Liver (tissue), 8 donors: ENCODE measurements at regions not wholly inside any gene's neighbourhood (a gene's known extent, or its start where the extent isn't known, plus 50 kb on each side); places are given as distances from the start of the nearest gene placed in this dataset.

Experiments
- DNase-seq: peaks from one replicate; pipeline ENCODE4 v3.0.0-alpha.2; 2017; ENCODE audit warnings: low spot score
- H3K27ac ChIP-seq, 2 donors: one replicate each; pipeline ENCODE4 v1.7.0; 2013; ENCODE audit warnings: inconsistent platforms in 2 of 2, low read length in 2 of 2, control low read depth in 1 of 2, low read depth in 1 of 2, mild to moderate bottlenecking in 1 of 2
- H3K27me3 ChIP-seq, 4 donors: one replicate each; pipeline versions ENCODE4 v1.6.1 to v1.7.0; 2013; ENCODE audit warnings: low read length in 3 of 4, inconsistent platforms in 1 of 4, mild to moderate bottlenecking in 1 of 4, moderate library complexity in 1 of 4; ENCODE audit not compliant: control insufficient read depth in 4 of 4, insufficient read depth in 4 of 4
- H3K36me3 ChIP-seq, 4 donors: one replicate each; pipeline versions ENCODE4 v1.6.1 to v1.7.0; 2013; ENCODE audit warnings: low read length in 3 of 4, mild to moderate bottlenecking in 3 of 4, low read depth in 1 of 4, moderate library complexity in 1 of 4; ENCODE audit not compliant: control insufficient read depth in 4 of 4, insufficient read depth in 3 of 4
- H3K4me1 ChIP-seq, 4 donors: one replicate each; pipeline versions ENCODE4 v1.6.1 to v1.7.0; 2013; ENCODE audit warnings: low read length in 3 of 4, mild to moderate bottlenecking in 3 of 4, moderate library complexity in 1 of 4; ENCODE audit not compliant: control insufficient read depth in 4 of 4, insufficient read depth in 4 of 4
- H3K4me3 ChIP-seq, 3 donors: one replicate each; pipeline versions ENCODE4 v1.6.1 to v1.7.0; 2013; ENCODE audit warnings: low read length in 3 of 3, control low read depth in 1 of 3, low read depth in 1 of 3, mild to moderate bottlenecking in 1 of 3
- H3K9ac ChIP-seq, 2 donors: one replicate each; pipeline ENCODE4 v1.7.0; 2013; ENCODE audit warnings: low read length in 2 of 2, mild to moderate bottlenecking in 2 of 2, moderate library complexity in 2 of 2, control low read depth in 1 of 2, low read depth in 1 of 2
- H3K9me3 ChIP-seq, 4 donors: one replicate each; pipeline versions ENCODE4 v1.6.1 to v1.7.0; 2013; ENCODE audit warnings: low read length in 3 of 4; ENCODE audit not compliant: control insufficient read depth in 4 of 4
- ATF3 ChIP-seq: IDR thresholded peaks from 2 replicates; pipeline ENCODE4 v1.6.1; 2016; ENCODE audit warnings: antibody characterized with exemption
- CTCF ChIP-seq: fragments of 150-350 bp; IDR thresholded peaks from 2 replicates; pipeline ENCODE4 v1.5.1; 2017; ENCODE audit warnings: improper control_type of control experiment, low read depth, low read length; ENCODE audit not compliant: missing input control
- EGR1 ChIP-seq, 2 donors: IDR thresholded peaks; 2 replicates each; pipeline ENCODE4 v1.6.1; 2016 to 2018; ENCODE audit warnings: antibody characterized with exemption in 2 of 2, low read depth in 2 of 2
- FOXA1 ChIP-seq: IDR thresholded peaks from 2 replicates; pipeline ENCODE4 v1.6.1; 2016; ENCODE audit warnings: antibody characterized with exemption
- FOXA2 ChIP-seq: IDR thresholded peaks from 2 replicates; pipeline ENCODE4 v1.6.1; 2016; ENCODE audit warnings: antibody characterized with exemption
- GABPA ChIP-seq, 2 donors: IDR thresholded peaks in 1 of 2; conservative IDR thresholded peaks in 1 of 2; 2 replicates each; pipeline ENCODE4 v1.6.1; 2016; ENCODE audit warnings: antibody characterized with exemption in 2 of 2, mild to moderate bottlenecking in 1 of 2, moderate library complexity in 1 of 2
- HNF4A ChIP-seq, 2 donors: conservative IDR thresholded peaks; 2 replicates each; pipeline ENCODE4 v1.6.1; 2016; ENCODE audit warnings: antibody characterized with exemption in 2 of 2, mild to moderate bottlenecking in 2 of 2
- HNF4G ChIP-seq: IDR thresholded peaks from 2 replicates; pipeline ENCODE4 v1.6.1; 2016; ENCODE audit warnings: antibody characterized with exemption
- JUND ChIP-seq, 2 donors: IDR thresholded peaks; 2 replicates each; pipeline ENCODE4 v1.6.1; 2016; ENCODE audit warnings: antibody characterized with exemption in 2 of 2
- MAX ChIP-seq: IDR thresholded peaks from 2 replicates; pipeline ENCODE4 v1.6.1; 2016; ENCODE audit warnings: antibody characterized with exemption
- NR2F2 ChIP-seq: IDR thresholded peaks from 2 replicates; pipeline ENCODE4 v1.6.1; 2016; ENCODE audit warnings: antibody characterized with exemption
- RAD21 ChIP-seq, 2 donors: IDR thresholded peaks; 2 replicates each; pipeline ENCODE4 v1.6.1; 2016; ENCODE audit warnings: antibody characterized with exemption in 2 of 2, mild to moderate bottlenecking in 2 of 2
- REST ChIP-seq: IDR thresholded peaks from 2 replicates; pipeline ENCODE4 v1.6.1; 2016; ENCODE audit warnings: antibody characterized with exemption, mild to moderate bottlenecking
- RXRA ChIP-seq, 2 donors: IDR thresholded peaks; 2 replicates each; pipeline ENCODE4 v1.6.1; 2017 to 2018; ENCODE audit warnings: antibody characterized with exemption in 2 of 2, mild to moderate bottlenecking in 1 of 2
- SP1 ChIP-seq: IDR thresholded peaks from 2 replicates; pipeline ENCODE4 v1.6.1; 2018; ENCODE audit warnings: antibody characterized with exemption, mild to moderate bottlenecking
- TAF1 ChIP-seq: conservative IDR thresholded peaks from 2 replicates; pipeline ENCODE4 v1.6.1; 2016; ENCODE audit warnings: antibody characterized with exemption, mild to moderate bottlenecking
- YY1 ChIP-seq: IDR thresholded peaks from 2 replicates; pipeline ENCODE4 v1.6.1; 2016; ENCODE audit warnings: antibody characterized with exemption, mild to moderate bottlenecking
- ZBTB33 ChIP-seq: IDR thresholded peaks from 2 replicates; pipeline ENCODE4 v1.6.1; 2016; ENCODE audit warnings: antibody characterized with exemption
- WGBS: extraction: QIAGEN DNeasy Blood & Tissue Kit; methylation state at CpG from one replicate; pipeline ENCODE4 v1.1.7; 2013; 5-methylcytosine and 5-hydroxymethylcytosine counted together
- donor health status: healthy.
- donor health status: healthy.
- donor health status: healthy.
- donor health status: healthy.
- donor health status: healthy.

GRCh38 chr5:4581289-4581688 is 558.8 kb upstream of the ADAMTS16 start:
- no peak for TF ChIP-seq TAF1
- TF ChIP-seq EGR1 (IDR thresholded peaks at IDR 0.05; ENCODE audit: low read depth in 2 of 2): no peak
- TF ChIP-seq RXRA (IDR thresholded peaks at IDR 0.05): no peak
- TF ChIP-seq GABPA (IDR thresholded peaks at IDR 0.05 in 1 of 2, conservative IDR thresholded peaks at IDR 0.05 in 1 of 2): no peak
- TF ChIP-seq REST: no peak
- TF ChIP-seq RAD21 (IDR thresholded peaks at IDR 0.05): no peak
- no peak for TF ChIP-seq FOXA2
- no peak for TF ChIP-seq MAX
- no peak for TF ChIP-seq SP1
- TF ChIP-seq JUND (IDR thresholded peaks at IDR 0.05): no peak
- TF ChIP-seq YY1: no peak
- TF ChIP-seq FOXA1: no peak
- TF ChIP-seq HNF4A (conservative IDR thresholded peaks at IDR 0.05): no peak
- no peak for TF ChIP-seq ATF3
- TF ChIP-seq CTCF: no peak
- no peak for TF ChIP-seq ZBTB33
- no peak for TF ChIP-seq NR2F2
- TF ChIP-seq HNF4G: no peak
- Histone ChIP-seq H3K9ac (no peak overlapping the region), H3K27me3 (no peaks in the 10 kb centered on the region), H3K27ac (no peak overlapping the region), H3K4me3 (no peak overlapping the region), H3K9me3 (no peaks in the 10 kb centered on the region), H3K36me3 (no peaks in the 10 kb centered on the region), H3K4me1 (no peaks in the 10 kb centered on the region)
- no peak for DNase-seq
- WGBS: 91% methylated on average over 16 of the region's 16 CpGs

- 86% methylated on average over 8 of the region's 8 CpGs for WGBS
- Histone ChIP-seq H3K36me3 (no peaks in the 10 kb centered on the region), H3K4me1 (no peaks in the 10 kb centered on the region), H3K27me3 (no peaks in the 10 kb centered on the region), H3K9ac (no peak overlapping the region), H3K27ac (no peak overlapping the region), H3K9me3 (no peaks in the 10 kb centered on the region), H3K4me3 (no peak overlapping the region)
- DNase-seq: no peak
- TF ChIP-seq TAF1 (no peak), JUND (IDR thresholded peaks at IDR 0.05) (no peak), RAD21 (IDR thresholded peaks at IDR 0.05) (no peak), HNF4G (no peak), MAX (no peak)
These were observed 555.1 kb upstream of the ADAMTS16 start for GRCh38 chr5:4584982-4585381.
